Inflammatory macrophage treated with lipopolysaccharide for 4 hours (primary cell): ENCODE measurements at regions not wholly inside any gene's neighbourhood (a gene's known extent, or its start where the extent isn't known, plus 50 kb on each side); places are given as distances from the start of the nearest gene placed in this dataset.
"Not testable (repeated sequence)": the region's sequence is repeated elsewhere in the genome, so short reads cannot be mapped to it uniquely, and the experiment has no call there.

Experiments
- DNase-seq: peaks from one replicate; pipeline ENCODE4 v3.0.0-alpha.2; 2020

- DNase-seq = no peak
Measured at GRCh38 chr3:103818800-103819199, 1384.0 kb downstream of the ZPLD1 start.

- DNase-seq = no peak
Measured at GRCh38 chr3:103825586-103825985, 1390.8 kb downstream of the ZPLD1 start.

GRCh38 chr3:103829723-103830326 lies 1395.0 kb downstream of the ZPLD1 start:
- DNase-seq = no peak

DNA sequence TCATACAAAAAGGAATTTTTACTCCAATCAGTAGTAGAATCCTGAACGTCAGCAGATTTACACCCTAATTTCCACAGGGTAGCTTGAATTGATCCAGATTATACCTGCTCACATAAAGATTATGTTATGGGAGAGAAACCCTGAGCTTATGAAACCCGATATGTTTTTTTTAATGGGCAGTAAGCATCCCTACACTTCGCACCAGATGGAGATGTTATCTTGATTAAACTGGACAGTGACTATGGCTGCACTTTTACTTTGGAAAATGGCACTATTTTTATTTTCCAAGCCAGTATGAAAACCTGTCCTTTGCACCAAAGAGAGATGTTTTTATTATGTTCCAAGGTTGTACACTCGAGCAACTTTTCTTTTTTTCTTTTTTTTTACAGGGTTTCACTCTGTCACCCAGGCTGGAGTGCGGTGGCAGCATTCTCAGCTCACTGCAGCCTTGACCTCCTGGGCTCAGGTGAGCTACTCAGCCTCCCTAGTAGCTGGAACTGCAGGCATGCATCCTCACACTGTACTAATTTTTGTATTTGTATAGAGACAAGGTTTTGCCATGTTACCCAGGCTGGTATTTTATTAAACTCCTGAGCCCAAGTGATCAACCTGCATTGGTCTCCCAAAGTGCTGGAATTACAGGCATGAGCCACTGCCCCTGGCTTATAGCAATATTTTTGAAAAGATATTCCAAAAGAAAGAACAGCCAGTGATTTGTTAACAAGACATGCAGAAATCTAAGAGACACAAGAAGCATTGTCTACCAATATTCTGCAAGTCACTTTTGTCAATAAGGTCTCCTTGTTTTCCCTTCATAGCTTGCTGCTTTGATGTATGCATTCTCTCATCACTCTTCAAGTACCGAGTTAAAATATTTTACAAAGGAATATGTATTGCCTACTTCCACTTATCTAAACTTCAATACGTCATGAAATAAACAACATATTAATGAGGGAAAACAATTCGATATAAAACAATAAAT lies 1412.6 kb downstream of the ZPLD1 start:
- no peak for DNase-seq

GRCh38 chr3:103851793-103852192 lies 1417.0 kb downstream of the ZPLD1 start:
- no peak for DNase-seq

GRCh38 chr3:103862415-103862814 lies 1427.6 kb downstream of the ZPLD1 start:
- DNase-seq = no peak

GRCh38 chr3:103863381-103863780 lies 1428.6 kb downstream of the ZPLD1 start:
- no peak for DNase-seq

GRCh38 chr3:103866113-103866512 lies 1431.3 kb downstream of the ZPLD1 start:
- no peak for DNase-seq

- DNase-seq = no peak
Measured at GRCh38 chr3:103873021-103873420, 1438.2 kb downstream of the ZPLD1 start.

DNA sequence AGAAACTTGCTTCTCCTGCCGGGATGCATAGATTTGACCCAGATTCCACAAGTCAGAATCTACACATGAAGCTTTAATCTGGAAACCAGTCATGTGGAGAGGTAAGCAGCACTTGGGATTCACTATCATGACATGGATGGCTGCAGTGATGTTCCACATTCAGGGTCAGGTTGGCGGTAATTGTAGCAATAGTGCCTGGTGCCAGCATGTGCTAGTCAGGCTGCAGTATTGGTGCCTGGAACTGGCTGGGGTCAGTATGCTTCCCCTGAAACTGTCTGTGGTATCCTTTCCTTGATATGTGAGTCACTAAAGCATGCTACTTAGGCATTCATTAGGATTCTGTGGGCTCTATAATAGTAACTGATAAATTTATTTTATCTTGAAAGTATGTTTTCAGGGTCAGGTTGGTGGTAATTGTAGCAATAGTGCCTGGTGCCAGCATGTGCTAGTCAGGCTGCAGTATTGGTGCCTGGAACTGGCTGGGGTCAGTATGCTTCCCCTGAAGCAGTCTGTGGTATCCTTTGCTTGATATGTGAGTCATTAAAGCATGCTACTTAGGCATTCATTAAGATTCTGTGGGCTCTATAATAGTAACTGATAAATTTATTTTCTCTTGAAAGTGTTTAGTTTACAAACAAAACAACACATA lies 1439.2 kb downstream of the ZPLD1 start:
- DNase-seq = no peak

DNA sequence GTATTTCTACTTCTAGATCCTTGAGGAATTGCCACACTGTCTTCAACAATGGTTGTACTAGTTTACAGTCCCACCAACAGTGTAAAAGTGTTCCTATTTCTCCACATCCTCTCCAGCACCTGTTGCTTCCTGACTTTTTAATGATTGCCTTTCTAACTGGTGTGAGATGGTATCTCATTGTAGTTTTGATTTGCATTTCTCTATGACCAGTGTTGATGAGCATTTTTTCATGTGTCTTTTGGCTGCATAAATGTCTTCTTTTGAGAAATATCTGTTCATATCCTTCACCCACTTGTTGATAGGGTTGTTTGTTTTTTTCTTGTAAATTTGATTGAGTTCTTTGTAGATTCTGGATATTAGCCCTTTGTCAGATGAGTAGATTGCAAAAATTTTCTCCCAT lies 1447.0 kb downstream of the ZPLD1 start:
- not testable (repeated sequence) for DNase-seq

DNA sequence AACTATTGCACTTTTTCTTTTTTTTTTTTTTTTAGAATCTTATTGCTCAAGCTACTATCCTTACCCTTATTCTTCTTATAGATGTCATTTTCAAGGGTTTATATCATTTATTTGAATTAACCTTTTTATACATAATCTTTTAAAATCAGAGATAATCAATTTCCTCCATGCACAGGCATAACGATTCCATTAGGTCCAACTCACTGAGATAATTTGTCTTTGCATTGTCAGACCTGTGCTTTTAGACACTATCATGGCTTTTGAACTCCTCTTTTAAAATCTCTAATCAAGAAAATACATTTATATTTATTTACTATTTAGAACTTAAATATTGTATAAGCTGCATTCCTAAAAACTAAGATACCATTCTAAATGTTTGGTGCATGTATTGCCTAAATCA lies 1454.9 kb downstream of the ZPLD1 start:
- no peak for DNase-seq

GRCh38 chr3:103894162-103894822 lies 1459.5 kb downstream of the ZPLD1 start:
- no peak for DNase-seq

DNA sequence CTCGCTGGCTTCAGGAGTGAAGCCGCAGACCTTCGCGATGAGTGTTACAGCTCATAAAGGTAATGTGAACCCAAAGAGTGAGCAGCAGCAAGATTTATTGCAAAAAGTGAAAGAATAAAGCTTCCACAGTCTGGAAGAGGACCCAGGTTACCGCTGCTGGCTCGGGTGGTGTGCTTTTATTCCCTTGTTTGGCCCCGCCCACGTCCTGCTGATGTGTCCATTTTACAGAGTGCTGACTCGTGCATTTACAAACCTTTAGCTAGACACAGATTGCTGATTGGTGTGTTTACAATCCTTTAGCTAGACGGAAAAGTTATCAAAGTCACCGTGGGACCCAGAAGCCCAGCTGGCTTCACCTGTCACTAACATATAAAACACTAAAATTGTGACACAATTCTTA lies 1464.5 kb downstream of the ZPLD1 start:
- DNase-seq = no peak

- no peak for DNase-seq
Measured at GRCh38 chr3:103904991-103905390, 1461.7 kb upstream of the ALCAM start.

GRCh38 chr3:103906304-103906703 lies 1460.4 kb upstream of the ALCAM start:
- no peak for DNase-seq

GRCh38 chr3:103906808-103907207 lies 1459.9 kb upstream of the ALCAM start:
- DNase-seq = no peak

DNA sequence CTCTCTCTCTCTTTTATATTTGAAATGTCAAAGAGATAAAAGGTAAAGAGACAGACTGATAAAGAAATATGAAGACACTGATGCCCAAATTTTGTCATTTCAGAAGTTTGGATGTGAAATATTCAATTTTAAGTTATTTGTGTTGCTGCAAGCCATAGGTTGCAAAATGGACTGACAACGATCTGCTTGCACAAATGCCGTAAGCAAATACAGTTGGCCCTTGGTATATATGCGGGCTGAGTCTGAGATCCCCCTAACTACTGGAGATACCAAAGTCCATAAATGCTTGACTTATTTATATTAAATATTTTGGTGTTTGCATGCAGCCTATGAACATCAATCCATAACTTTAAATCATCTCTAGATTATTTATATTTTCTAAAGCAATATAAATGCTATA lies 1459.1 kb upstream of the ALCAM start:
- no peak for DNase-seq

DNA sequence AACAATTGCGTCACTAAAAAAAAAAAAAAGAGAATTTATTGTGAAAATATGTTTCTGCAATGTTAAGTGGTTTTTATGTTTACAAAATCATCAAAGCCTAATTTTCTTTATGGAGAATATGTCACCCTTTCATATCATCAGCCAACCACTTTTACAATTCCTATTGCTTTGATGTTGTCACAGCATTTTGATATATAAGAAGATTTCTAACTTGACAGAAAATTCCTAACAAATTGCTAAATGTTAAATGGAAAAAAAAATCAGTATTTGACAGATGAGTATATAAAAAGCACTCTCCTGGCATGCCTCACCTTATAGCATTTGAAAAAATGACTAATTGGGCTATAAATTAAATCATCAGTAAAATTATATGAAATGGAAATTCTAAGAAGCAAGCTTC lies 1457.3 kb upstream of the ALCAM start:
- no peak for DNase-seq

DNA sequence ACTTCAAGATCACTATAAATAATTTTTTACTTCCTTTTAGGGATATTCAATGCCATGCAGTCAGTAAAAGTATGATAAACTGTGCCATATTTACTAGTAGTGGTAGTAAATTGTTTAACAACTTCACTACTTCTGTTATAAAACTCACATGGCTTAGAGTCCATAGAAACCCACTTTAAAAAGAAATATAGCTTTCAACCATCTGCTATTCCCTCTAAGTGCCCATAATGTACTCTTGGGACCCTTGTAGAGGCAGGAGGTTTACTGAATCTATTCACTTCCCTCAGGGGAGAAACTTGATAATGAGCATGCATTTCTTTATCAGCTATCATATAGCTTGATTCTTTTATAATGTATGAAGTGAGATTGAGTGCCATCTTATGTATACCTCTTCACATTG lies 1448.4 kb upstream of the ALCAM start:
- no peak for DNase-seq

- DNase-seq = no peak
Measured at GRCh38 chr3:103919327-103919726, 1447.4 kb upstream of the ALCAM start.

- no peak for DNase-seq
Measured at GRCh38 chr3:103923907-103924306, 1442.8 kb upstream of the ALCAM start.

DNA sequence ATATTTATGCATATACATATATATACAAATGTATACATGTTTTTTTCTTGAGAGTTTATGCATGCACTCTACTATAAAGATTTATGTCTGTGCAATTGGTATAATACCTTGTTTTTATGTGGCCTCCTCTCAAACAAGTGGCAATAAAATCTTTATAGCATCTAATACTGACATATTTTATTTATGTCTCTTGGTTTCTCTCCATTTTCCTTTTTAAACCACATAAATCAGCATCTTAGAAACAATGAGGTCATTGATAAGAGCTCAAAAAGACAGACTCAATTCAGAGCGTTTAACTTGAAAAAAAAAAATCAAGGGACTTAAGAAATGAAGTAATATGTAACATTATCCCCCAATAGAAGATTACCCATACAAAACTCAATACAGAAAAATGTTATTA lies 1442.2 kb upstream of the ALCAM start:
- no peak for DNase-seq
